ENCODE measurements at regions not wholly inside any gene's neighbourhood (a gene's known extent, or its start where the extent isn't known, plus 50 kb on each side); places are given as distances from the start of the nearest gene placed in this dataset.
"Not testable (repeated sequence)": the region's sequence is repeated elsewhere in the genome, so short reads cannot be mapped to it uniquely, and the experiment has no call there.

DNA sequence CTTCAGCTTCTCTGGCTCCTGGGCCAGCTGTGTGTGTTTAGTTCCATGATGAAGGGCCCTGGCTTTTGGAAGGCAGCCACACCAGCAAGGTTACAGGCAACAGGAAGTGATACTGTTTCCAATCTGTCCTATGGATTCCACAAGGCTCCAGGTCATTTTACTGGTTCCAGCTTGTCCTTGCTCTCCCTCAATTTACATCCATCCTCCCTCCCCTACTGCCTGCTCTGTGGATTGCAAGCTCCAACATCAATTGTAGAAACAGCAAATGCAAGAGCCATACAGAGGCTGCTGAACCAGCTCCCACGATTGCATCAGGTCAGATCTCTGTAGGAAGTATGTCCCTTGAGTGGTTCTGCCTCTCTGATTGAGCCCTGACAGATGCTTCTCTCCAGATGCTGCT is 409.8 kb downstream of the NTRK2 start:
- no peaks in the 10 kb centered on the region for H3K36me3 ChIP-seq (ENCODE audit: control insufficient read depth, insufficient read depth, low read length)
- H3K4me3 ChIP-seq (replicated peaks; ENCODE audit: low read depth, low read length), result no peak overlapping the region
- no peaks in the 10 kb centered on the region for H3K27me3 ChIP-seq (replicated peaks; ENCODE audit: control insufficient read depth, insufficient read depth, low read length)
- TF ChIP-seq, protein P1, sequence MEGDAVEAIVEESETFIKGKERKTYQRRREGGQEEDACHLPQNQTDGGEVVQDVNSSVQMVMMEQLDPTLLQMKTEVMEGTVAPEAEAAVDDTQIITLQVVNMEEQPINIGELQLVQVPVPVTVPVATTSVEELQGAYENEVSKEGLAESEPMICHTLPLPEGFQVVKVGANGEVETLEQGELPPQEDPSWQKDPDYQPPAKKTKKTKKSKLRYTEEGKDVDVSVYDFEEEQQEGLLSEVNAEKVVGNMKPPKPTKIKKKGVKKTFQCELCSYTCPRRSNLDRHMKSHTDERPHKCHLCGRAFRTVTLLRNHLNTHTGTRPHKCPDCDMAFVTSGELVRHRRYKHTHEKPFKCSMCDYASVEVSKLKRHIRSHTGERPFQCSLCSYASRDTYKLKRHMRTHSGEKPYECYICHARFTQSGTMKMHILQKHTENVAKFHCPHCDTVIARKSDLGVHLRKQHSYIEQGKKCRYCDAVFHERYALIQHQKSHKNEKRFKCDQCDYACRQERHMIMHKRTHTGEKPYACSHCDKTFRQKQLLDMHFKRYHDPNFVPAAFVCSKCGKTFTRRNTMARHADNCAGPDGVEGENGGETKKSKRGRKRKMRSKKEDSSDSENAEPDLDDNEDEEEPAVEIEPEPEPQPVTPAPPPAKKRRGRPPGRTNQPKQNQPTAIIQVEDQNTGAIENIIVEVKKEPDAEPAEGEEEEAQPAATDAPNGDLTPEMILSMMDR (IDR thresholded peaks at IDR 0.05; ENCODE audit: insufficient read depth, low read length, poor library complexity, severe bottlenecking), result no peak
- DNase-seq (ENCODE audit: extremely low read depth, insufficient read length), result no peak

DNA sequence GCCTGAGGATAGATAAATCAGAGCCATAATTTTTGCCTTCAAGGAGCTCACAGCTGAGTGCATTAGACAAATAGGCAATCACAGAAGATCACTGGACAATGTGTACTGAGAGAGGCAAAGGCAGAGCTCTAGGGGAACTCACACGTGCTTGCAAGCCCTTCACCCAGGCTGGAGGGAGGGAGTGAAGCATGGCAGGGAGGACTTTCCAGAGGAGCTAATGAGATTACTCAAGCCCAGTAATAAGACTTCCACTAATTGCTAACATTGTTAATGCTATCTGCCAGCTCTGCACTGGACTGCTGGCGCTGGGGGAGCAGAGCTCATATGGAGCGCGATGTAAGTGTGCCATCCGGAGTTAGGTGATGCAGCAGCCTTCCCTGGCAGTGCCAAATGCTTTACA is 408.4 kb downstream of the NTRK2 start:
- H3K36me3 ChIP-seq (ENCODE audit: control insufficient read depth, insufficient read depth, low read length), result no peaks in the 10 kb centered on the region
- no peaks in the 10 kb centered on the region for H3K27me3 ChIP-seq (replicated peaks; ENCODE audit: control insufficient read depth, insufficient read depth, low read length)
- H3K4me3 ChIP-seq (replicated peaks; ENCODE audit: low read depth, low read length), result no peak overlapping the region
- TF ChIP-seq, protein P1 (IDR thresholded peaks at IDR 0.05; ENCODE audit: insufficient read depth, low read length, poor library complexity, severe bottlenecking), result no peak
- no peak for DNase-seq (ENCODE audit: extremely low read depth, insufficient read length)

DNA sequence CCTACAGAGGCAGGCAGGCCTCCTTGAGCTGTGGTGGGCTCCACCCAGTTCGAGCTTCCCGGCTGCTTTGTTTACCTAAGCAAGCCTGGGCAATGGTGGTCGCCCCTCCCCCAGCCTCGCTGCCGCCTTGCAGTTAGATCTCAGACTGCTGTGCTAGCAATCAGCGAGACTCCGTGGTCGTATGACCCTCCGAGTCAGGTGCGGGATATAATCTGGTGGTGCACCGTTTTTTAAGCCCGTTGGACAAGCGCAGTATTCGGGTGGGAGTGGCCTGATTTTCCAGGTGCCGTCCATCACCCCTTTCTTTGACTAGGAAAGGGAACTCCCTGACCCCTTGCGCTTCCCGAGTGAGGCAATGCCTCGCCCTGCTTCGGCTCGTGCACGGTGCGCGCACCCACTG is 407.6 kb downstream of the NTRK2 start:
- H3K27me3 ChIP-seq (replicated peaks; ENCODE audit: control insufficient read depth, insufficient read depth, low read length); H3K36me3 ChIP-seq (ENCODE audit: control insufficient read depth, insufficient read depth, low read length); H3K4me3 ChIP-seq (replicated peaks; ENCODE audit: low read depth, low read length); DNase-seq (ENCODE audit: extremely low read depth, insufficient read length): not testable (repeated sequence)
